Forelimb muscle (tissue), 1 donor: ENCODE measurements at regions not wholly inside any gene's neighbourhood (a gene's known extent, or its start where the extent isn't known, plus 50 kb on each side); places are given as distances from the start of the nearest gene placed in this dataset.

ENCODE experiments used
- DNase-seq: peaks from one replicate; pipeline ENCODE4 v3.0.0-alpha.2; 2013; ENCODE audit warnings: low read depth

DNA sequence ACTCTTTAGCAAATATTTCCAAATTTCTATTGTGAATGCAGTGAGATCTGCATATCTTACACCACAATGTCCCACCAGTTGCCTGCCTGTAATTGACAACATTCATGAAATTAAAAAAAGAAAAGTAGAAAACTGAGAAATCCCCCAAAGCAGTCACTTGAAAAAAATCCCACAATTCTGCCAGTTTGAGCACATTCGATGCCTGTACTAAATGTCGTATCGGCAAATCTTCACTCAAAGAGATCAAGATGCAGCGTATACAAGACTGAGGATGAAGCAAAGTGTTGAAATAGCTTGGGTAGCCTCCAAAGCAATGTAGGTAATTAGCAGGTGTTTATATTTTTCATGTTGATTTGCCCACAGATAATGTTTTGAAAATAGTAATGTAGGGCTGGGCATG lies 186.7 kb upstream of the ZEB2 start:
- no peak for DNase-seq

DNA sequence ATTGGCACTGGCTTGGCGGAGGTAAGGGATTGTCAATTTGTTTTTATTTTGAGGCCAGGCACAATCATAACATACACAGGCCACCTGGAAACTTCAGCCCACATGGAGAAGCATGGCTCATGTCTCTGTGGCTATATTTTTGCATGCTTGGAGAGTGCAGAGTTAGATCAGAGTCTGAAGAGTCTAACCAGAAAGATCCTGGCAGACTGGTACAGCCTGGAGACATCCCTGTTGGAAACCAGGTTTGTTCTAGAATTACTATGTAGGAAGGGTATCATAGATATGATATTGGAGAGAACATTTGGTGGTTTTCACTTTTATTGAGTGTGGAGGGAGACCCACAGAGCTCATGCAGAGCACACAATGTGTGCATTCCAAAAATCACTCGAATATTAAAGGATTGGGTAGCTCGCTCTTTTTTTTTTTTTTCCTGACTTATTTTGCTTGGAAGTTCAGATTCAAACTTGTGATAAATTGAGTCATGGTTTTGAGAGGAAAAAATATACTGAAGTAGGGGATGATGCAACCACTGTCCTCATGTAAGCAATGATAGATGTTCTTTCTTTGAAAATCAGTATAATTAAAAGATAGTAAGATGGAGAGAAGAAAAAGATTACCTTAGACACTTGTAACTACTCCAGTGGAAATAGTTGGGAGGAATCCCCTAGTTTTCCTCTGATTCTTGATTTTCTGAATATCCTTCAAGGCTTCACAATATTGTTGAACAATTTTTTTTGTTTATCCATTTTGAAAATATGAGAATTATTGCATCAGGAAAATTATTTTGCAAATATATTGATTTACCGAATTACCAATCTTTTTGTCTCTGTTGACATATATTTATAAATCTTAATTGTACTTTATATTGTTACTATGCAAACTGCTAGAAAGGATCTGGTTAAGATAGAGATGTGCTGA lies 185.7 kb upstream of the ZEB2 start:
- no peak for DNase-seq

GRCh38 chr2:144704709-144705095 lies 184.8 kb upstream of the ZEB2 start:
- DNase-seq = no peak

DNA sequence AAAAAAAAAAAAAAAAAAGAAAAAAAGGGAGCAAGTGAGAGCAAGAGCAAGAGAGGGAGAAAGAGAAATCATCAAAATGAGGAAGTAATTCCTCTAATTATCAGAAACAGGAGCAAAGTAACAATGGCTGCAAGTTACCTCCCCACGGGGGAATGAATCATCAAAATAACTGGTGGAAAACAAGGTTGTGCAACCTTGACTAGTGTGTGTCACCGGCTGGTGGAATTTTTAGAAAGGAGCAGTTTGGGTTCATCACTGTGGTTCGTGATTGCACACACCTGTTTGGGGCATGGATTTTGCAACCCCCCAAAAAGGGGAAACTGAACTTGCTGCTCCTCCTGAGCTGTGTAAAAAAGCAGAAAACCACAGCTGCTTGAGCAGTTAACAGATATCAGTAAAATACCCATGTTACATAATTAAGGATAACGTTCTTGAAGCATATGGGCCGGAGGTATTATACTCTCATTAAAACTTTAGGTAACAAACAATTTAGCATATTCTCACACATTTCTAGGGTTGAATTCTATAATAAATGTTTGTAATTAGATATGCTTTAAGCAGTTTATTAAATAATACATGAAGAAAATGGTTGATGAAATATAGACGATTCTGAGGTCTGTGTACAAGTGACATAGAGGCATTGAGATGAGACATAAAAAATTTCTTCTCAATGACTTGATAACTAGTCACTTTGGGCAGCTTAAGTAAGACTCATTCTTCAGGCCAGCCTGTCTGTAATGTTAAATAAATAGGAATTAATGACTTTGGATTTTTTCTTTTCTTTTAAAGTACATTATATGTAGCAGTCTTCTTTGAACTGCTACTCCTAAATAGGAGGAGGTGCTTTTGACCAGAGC lies 184.2 kb upstream of the ZEB2 start:
- no peak for DNase-seq

- DNase-seq = no peak
Measured at GRCh38 chr2:144702051-144702450, 182.1 kb upstream of the ZEB2 start.

DNA sequence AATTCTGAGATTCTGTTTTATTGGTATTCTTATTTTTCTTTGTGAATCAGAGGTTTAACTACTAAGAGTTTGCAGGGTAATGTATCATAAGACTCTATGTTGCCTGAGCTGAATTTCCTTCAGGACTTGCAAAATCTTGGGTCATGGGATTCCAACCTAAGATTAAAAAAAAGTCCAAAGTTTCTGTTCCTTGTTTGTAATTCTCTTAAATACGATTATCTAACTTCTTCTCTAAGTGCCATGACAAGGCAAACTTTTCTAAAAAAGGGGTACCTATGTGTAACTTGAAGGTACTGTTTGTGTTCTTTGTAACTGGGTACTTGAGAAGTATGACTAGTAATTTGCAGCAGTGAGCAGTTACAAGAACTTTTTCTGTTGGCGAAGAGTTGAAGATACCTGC lies 181.3 kb upstream of the ZEB2 start:
- DNase-seq = no peak

GRCh38 chr2:144698156-144698555 lies 178.2 kb upstream of the ZEB2 start:
- no peak for DNase-seq

GRCh38 chr2:144695657-144696056 lies 175.7 kb upstream of the ZEB2 start:
- no peak for DNase-seq

- DNase-seq = no peak
Measured at GRCh38 chr2:144694456-144694855, 174.5 kb upstream of the ZEB2 start.

DNA sequence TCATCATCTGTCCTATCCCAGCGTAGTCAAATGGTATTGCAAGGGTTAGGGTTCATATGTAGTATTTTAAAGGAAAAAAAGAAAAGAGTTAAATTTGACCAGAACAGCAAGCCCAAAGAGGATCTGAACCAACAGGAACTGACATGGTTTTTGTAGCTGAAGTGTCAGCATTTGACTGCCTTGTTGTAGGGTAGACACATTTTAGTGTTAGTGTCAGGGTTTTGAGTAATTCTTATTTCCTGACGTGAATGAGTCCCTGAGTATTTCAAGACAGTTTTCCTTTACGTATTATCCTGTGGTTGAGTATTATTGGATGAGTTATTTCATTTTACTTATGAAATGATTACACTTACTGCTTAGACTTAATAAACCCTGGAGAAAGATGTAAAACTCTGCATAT lies 173.3 kb upstream of the ZEB2 start:
- DNase-seq = no peak

- DNase-seq = no peak
Measured at GRCh38 chr2:144692661-144693060, 172.7 kb upstream of the ZEB2 start.

DNA sequence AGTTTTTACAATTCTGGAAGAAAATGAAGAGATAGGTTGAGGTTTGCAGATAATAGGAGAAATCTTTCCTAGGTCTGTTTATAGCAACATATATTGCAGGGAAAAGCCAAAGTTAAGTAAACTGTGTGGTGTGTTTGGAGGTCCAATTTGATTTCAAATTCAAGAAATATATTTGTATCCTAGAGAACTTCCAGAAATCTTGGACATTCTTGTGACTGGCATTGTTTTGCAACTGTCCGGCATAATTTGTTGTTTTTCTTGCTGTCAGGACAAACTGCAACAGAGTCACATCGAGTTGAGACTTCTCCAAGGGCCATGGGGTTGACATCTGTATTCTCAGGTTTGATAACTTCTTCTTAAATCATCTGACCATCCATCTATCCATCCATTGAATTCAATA lies 170.9 kb upstream of the ZEB2 start:
- DNase-seq = no peak

GRCh38 chr2:144686518-144687215 lies 166.7 kb upstream of the ZEB2 start:
- DNase-seq = no peak

- DNase-seq = no peak
Measured at GRCh38 chr2:144683966-144684365, 164.0 kb upstream of the ZEB2 start.

- no peak for DNase-seq
Measured at GRCh38 chr2:144683107-144683753, 163.3 kb upstream of the ZEB2 start.

DNA sequence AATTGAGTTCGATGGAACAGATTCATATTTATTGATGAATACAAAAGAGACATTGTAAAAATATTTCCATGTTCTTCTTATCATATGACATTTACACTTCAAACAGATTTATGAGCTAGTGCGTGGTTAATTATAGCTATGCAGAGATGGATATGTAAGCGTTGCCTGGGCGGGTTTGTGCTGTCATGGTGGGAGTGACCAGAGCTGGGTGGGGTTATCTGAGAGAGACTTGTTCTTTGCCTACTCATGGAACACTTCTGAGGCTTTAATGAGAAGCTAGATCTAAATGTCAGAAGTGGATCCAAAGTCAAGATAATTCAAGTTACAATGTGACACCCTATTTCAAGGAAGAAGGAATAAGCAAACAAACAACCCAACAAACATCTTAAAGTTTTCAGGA lies 162.3 kb upstream of the ZEB2 start:
- DNase-seq = no peak

- no peak for DNase-seq
Measured at GRCh38 chr2:144681389-144681788, 161.5 kb upstream of the ZEB2 start.

GRCh38 chr2:144679942-144680341 lies 160.0 kb upstream of the ZEB2 start:
- no peak for DNase-seq

- DNase-seq = no peak
Measured at GRCh38 chr2:144678736-144679135, 158.8 kb upstream of the ZEB2 start.

GRCh38 chr2:144675731-144676130 lies 155.8 kb upstream of the ZEB2 start:
- no peak for DNase-seq

- no peak for DNase-seq
Measured at GRCh38 chr2:144675331-144675730, 155.4 kb upstream of the ZEB2 start.

- no peak for DNase-seq
Measured at GRCh38 chr2:144674071-144674470, 154.2 kb upstream of the ZEB2 start.
